HG03439 (cell line): ENCODE measurements at regions not wholly inside any gene's neighbourhood (a gene's known extent, or its start where the extent isn't known, plus 50 kb on each side); places are given as distances from the start of the nearest gene placed in this dataset.
"Not testable (repeated sequence)": the region's sequence is repeated elsewhere in the genome, so short reads cannot be mapped to it uniquely, and the experiment has no call there.

ENCODE experiments used
- ATAC-seq: cut with Tn5 transposase; IDR thresholded peaks from one replicate; pipeline ENCODE4 v1.9.1; 2021; ENCODE audit warnings: mild to moderate bottlenecking, moderate library complexity; ENCODE audit not compliant: unreplicated experiment

GRCh38 chr3:87796843-87797185 is 262.0 kb downstream of the CGGBP1 start:
- no peak for ATAC-seq

GRCh38 chr3:87796137-87796842 is 262.5 kb downstream of the CGGBP1 start:
- ATAC-seq, result no peak

- no peak for ATAC-seq
Observed at GRCh38 chr3:87795701-87796100, 263.1 kb downstream of the CGGBP1 start.

DNA sequence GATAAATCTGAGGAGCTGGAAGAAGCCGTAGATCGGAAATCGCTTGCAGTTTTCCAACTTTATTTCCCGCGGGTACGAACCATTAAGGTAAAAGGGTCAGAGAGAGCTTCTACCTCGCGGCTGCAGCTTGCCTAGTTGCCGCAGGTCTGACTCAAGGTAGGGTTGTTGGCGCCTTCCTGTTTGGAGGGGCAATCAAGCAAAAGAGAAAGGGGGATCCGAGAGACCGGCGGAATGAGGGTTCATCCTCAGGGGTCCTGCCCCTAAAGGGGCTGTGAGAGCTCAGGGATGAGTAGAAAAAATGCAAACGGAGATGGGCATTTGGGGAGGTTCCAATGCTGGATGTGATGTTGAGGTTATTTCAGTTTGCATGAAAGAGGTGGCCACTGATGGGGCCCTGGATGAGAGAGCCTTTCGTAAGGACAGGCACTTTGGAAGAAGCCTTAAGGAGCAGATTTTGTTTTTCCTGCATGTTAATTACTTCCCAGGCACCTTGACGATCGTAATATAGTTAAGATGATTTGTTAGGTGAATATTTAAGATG is 265.4 kb downstream of the CGGBP1 start:
- no peak for ATAC-seq

- ATAC-seq, result no peak
Observed at GRCh38 chr3:87792534-87793336, 266.1 kb downstream of the CGGBP1 start, which contains the start of gene HTR1F. Gene HTR1F, plus strand, starts transcription at chr3:87792706.

- no peak for ATAC-seq
Observed at GRCh38 chr3:87792198-87792533, 266.6 kb downstream of the CGGBP1 start.

DNA sequence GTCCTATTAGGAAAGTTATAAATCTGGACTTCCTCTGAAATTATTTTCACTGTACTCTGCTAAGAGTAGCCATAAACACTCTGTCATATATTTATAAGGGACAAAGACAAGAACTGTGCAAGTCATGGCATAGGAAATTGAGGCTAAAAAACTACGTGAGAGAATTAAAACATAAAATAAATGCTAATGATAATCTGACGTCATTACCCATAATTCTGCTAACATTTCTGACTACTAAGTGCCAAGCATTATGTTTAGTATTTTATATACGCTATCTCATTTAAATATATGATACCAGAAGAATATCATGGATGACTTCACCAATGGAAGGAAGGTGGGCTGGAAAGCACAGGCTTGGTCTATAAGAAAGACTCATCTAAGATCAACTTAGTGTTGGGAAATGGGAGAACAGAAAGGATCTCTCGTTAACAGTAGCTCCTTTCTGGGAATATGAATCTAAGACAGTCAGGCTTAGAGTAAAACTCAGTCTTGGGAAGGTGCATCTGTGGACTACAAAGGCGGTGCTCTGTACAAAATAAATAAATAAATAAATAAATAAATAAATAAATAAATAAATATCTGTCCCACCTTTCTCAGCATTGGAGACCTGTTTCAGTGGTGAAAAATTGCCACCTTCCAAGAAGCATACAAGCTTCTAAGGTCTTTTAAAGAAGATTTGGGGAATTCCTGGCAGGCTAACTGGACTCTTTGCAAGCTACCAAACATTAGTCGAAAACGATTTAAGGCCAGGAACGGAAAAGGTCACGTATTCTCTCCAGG is 267.4 kb downstream of the CGGBP1 start:
- ATAC-seq, result no peak

DNA sequence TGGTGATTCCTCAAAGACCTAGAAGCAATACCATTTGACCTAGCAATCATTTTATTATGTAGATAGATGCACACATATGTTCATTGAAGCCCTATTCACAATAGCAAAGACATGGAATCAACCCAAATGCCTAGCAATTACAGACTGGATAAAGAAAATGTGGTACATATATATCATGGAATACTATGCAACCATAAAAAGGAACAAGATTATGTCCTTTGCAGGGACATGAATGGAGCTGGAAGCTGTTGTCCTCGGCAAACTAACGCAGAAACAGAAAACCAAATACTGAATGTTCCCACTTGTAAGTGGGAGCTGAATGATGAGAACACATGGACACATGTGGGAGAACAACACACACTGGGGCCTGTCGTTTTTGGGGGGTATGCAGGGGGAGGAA is 269.8 kb downstream of the CGGBP1 start:
- ATAC-seq, result not testable (repeated sequence)

DNA sequence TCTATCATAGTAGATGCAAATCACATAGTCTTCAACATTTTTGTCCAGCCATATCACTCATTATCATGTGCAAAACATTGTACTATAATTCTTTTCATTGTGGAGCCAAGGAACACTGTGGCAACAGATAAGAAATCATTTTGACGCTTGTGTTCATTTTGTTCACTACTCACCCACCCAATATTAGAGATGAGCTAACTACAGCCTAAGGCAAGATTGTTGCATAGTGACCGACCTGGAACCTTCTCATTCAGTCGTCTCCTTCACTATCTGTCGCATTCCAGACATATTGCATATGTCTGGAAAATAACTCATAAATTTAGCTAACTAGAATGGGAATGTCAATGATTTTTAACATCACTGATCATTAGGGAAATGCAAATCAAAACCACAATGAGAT is 270.3 kb downstream of the CGGBP1 start:
- ATAC-seq, result no peak

GRCh38 chr3:87780811-87781210 is 278.0 kb downstream of the CGGBP1 start:
- no peak for ATAC-seq

GRCh38 chr3:87778876-87779275 is 279.9 kb downstream of the CGGBP1 start:
- ATAC-seq, result no peak

- ATAC-seq, result peak; percentile 96
Observed at GRCh38 chr3:87771337-87772192, 287.2 kb downstream of the CGGBP1 start.

- no peak for ATAC-seq
Observed at GRCh38 chr3:87766721-87767120, 292.1 kb downstream of the CGGBP1 start.

DNA sequence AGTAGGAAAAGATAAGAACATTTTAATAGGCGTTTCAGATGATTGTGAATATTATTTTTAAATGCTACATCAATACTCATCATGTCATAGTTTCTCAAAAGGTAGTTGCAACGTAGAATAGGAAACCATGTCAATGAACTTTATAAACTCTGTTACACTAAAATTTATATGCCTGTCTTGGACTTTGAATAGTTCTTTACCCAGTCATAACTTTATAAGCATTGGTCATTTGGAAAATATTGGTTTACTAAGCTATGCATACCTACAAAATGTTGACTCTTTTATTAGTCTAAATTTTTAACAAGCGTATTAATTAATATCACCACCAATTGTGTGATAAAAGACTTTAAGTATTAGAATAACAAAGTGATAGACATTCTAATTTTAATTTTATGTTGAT is 293.5 kb downstream of the CGGBP1 start:
- ATAC-seq, result no peak

- ATAC-seq, result no peak
Observed at GRCh38 chr3:87761795-87762194, 297.0 kb downstream of the CGGBP1 start.

- no peak for ATAC-seq
Observed at GRCh38 chr3:87761341-87761740, 297.5 kb downstream of the CGGBP1 start.

- ATAC-seq, result no peak
Observed at GRCh38 chr3:87756616-87757015, 302.2 kb downstream of the CGGBP1 start.

DNA sequence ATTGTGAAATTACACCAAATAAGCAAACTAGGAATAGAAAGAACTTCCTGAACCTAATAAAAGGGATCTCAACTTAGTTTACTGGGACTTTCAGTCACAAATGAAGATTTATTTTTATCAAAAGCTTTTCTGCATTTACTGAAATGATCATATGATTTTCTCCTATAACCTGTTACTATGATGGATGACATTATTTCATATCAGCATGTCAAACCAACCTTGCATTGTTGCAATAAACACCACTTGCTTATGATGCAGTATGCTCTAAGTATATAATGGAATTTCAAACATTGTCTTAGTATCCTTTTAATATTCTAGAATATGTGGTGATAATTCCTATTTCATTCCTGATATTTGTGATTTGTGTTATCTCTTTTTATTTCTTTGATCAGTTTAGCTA is 303.0 kb downstream of the CGGBP1 start:
- no peak for ATAC-seq

DNA sequence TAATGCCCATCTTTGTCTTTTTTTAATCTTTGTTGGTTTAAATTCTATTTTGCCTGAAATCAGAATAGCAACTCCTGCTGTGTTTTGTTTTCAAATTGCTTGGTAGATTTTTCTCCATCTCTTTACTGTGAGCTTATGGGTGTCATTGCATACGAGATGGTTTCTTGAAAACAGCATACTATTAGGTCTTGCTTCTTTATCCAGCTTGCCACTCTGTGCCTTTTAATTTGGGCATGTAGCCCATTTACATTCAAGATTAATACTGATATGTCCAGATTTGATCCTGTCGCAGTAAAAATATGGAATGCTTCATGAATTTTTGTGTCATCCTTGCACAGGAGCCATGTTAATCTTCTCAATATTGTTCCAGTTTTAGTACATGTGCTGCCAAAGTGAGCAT is 316.6 kb downstream of the CGGBP1 start:
- ATAC-seq, result no peak

GRCh38 chr3:87740894-87741293 is 317.9 kb downstream of the CGGBP1 start:
- not testable (repeated sequence) for ATAC-seq

GRCh38 chr3:87737817-87738216 is 321.0 kb downstream of the CGGBP1 start:
- ATAC-seq, result not testable (repeated sequence)
